Right forelimb (tissue), 1 donor: ENCODE measurements at regions not wholly inside any gene's neighbourhood (a gene's known extent, or its start where the extent isn't known, plus 50 kb on each side); places are given as distances from the start of the nearest gene placed in this dataset.

ENCODE experiments used
- DNase-seq: peaks from one replicate; pipeline ENCODE4 v3.0.0-alpha.2; 2018

DNA sequence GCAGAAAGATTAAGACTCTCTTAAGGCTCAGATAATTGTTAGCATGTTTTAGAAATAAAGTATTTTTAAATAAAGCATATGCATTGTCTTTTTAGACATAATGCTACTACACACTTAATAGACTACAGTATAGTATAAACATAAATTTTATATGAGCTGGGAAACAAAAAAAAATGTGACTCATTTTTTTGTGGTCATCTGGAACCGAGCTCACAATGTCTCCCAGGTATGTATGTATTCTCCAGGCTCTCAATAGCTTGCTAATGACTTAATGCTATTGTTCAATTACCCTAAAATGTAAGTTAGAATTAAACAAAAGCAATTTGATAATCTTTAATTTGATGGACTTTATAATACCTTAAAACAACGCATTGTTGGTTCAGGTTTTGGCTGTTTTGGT, 167.2 kb downstream of the NUP35 start:
- no peak for DNase-seq

DNA sequence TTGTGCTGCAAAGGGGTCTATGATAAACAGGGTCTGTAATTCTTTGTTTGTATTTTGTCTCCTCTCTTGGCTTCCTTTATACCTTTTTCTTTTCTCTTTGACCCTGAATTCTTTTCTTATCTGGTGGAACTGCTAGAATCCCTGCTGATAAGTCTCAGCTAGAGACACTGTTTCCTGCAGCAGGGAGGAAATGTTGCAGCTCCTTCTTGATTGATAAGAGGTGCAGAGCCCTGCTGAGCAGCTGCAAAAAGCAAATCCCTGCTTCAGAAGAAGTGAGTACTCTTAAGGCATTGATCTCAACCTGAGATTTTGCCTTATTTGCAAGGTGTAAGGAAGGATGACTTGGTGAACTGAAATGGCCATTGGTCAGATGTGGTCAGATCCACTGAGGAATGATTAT, 167.8 kb downstream of the NUP35 start:
- DNase-seq: no peak

DNA sequence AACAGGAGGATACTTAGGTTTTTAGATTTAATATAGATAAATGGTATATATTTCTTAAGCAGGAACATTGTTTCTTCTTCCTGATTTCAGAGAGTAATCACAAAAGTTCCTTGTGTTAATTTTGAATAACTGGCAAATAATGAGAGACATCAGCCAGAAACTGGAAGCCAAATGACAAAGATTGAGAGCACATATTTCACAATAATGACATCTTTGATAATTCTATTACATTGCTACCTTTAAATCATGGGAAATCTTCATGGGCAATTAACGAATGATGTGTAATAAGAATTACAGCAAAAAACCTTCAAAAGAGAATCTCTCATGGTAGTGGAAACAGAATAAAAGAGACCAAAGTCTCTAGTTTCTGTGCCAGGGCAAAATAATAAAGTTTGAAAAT, 215.1 kb downstream of the NUP35 start:
- no peak for DNase-seq

DNA sequence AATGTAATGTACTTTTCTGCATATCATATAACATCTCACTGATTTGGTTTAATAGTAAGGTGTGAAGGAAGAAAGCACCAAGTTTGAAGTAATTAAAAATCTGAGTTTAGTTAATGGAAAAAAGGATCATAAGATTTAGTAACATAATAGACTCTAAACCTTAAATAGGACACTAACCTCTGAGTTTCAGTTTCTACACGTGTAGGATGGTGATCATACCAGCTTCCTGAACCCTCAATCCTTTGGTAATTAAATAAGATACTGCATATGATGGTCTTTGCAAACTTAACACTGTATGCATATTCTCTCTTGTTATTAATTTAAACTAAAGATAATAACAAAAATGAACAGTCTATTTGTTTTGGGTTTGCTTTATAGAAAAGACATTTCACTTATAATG, 216.8 kb downstream of the NUP35 start:
- DNase-seq: no peak

DNA sequence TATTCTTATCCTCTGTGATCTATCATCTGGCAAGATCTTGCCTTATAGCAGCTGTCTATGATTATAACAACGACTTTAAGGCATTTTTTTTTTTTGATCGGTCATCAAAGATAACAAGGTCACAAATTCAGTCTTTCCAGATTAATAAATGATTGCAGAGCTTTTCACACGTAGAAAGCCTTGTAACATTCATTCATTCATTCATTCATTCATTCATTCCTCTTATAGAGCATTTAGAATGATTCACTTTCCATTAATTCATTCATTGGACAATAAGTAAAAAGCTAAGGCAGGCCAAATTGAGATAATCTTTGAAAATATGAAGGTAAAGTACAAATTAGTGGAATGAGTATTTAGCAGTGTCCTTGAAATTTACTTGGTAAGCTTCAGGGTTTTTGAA, 223.7 kb downstream of the NUP35 start:
- no peak for DNase-seq

DNA sequence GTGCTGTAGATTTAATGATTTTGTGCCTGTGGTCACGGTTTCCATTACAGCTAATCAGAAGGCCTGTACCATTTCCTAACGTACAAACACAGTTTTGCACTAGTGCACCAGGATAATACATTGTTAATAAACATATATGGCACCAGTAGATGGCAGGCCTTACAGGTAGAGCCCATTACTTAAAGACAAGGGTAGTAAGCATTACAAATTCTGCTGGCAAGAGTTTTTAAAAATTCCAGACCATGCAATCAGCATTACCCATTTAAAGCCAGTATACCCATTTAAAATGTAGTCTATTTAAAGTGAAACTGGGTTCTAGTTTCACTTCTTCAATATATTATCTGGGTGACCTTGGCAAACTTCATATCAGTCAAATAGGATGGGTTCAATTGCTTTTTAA, 224.2 kb downstream of the NUP35 start:
- DNase-seq: no peak

DNA sequence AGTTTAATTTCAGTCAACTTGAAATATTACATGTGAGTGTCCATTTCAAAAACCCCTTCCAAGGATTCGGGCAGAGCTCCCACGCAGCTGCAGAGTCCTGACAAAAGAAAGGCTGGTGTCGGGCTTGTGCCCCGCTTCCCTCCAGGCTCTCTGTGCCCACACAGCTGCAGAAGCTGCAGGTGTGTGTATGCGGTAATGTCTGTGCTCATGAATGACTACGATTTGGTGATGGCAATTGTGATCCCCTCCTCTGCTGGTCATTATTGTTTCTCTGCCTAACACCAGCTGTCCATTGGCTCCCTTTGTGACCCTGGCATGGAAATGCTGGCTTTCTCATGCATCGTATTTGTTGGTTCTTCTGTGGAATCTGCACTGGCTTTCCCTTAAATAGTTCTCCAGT, 224.8 kb downstream of the NUP35 start:
- no peak for DNase-seq

DNA sequence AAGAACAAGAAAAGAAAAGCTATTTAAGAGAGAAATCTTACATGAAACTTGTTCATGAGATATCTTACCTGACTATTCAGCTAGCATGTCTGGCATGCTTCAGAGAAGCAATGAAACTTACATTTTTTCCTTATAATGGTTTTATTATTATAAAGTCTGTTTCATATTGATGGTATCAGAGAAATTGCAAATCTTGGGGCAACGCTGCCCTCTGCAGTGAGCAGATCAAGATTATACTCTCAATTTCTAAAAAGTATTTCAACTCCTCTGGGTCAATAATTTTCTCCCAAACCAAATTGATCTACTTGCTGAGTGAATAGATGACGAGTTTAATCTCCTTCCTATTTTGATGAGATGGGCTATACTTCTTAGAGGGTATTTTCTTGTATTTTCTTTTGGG, 235.6 kb downstream of the NUP35 start:
- DNase-seq: no peak

DNA sequence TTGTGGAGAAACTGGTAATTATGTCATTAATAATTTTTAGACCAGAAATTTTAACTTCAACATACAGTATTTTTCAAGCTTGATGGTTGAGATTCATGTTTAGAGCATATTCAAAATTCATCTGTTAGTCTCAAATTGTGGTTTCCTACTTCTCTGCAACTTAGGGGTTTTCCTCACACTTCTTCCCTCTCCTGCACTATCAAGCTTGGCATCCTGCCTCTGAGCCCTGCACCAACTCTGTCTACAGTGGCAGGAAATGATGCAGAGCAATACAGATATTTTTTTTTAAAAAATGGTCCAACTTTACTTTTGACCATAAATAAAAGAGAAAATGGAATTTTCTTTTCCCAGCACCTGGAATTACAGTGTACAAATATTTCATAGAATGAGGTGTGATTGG, 247.3 kb downstream of the NUP35 start:
- no peak for DNase-seq

DNA sequence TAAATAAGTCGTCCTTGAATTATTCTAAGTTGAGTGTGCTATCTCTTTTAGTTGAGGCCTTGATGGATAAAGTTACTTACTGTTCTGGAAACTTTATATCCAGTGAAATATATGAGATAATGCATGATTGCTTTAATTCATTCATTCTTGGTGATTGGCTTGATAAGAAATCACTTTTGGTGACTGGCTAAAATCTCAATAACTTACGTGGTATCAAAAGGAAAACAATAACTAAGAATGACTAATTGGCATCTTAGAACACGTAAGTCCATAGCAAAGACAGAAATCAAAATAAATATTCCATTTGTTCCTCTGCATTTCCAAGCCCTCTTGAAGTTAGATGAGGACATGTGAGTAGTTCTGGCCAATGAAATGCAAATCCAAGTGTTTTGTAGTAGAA, 251.6 kb downstream of the NUP35 start:
- DNase-seq: no peak

DNA sequence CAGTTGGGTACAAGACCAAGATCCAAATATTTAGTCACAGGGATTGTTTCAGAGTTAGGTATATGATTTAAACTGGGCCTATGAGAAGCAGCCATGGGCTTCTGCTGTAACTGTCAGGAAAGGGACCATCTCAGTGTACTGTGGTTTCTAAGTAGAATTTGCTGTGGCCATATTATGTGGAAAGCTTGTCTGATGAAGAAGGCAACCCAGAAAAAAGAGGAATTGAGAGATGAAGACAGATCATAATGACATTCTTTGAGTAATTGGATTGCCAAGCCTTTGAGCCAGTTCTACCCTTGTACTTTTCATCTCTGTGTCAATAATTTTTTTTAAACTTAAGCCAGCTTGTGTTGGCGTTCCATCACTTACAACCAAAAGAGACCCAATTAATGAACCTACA, 259.6 kb downstream of the NUP35 start:
- DNase-seq: no peak

DNA sequence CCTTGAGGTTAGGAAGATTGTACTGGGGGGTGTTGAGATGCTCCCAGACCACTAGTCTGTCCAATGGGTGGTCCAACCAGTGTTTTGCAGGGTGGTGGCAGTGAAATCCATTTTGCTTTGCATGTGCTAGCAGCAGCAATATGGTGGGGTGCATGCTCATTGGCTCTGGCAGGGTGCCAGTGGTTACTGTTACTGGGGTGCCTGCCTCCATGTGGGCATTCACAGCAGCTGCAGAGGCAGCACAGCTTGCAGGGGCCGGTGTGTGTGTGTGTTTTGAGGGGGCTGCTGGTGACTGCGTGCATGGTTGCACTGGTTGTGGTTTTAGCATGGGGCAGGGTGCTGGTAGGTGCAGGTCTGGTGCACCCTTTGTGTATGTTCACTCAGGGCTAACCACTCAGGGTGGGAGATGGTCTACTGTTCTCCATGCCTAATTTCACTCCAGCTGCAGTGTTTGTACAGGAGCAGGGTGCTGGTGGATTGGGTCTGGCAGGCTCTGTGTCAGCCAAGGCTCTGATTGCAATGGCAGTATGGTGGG, 265.4 kb downstream of the NUP35 start:
- no peak for DNase-seq

DNA sequence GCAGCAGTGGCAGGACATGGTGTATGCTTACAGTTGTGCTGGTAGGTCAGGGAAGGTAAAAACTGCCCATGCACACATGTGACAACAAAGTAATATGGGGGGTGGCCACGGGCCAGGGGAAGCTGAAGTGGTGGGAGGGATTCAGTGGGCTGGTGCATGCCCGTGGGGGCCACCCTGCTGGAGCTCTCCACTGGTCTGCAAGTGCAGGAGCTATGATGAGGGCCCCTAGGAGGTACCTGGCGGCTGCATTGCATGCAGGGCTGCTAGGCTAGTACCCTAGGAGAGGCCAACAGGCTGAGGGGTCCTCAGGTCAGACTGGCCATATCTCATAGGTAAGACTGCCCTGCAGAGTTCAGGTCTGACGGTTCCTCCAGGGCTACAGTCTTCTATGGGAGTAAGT, 265.9 kb downstream of the NUP35 start:
- DNase-seq: no peak

DNA sequence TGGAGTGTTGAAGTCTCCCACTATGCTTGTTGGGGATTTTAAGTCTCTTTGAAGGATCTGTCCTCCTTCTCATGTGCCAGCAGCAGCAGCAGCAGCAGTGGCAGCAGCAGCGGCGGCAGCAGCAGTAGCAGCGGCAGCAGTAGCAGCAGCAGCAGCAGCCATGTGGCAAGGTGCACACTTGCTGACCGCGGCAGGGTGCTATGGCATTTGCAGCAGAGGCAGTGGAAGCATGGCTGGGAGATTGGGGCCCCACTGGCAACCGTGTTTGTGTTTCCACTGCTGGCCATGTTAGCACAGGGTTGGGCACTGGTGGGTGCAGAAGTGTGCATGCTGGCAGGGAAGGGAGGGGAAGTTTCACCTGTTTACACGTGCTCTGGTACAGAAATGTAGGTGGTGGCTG, 280.1 kb downstream of the NUP35 start:
- DNase-seq: no peak

DNA sequence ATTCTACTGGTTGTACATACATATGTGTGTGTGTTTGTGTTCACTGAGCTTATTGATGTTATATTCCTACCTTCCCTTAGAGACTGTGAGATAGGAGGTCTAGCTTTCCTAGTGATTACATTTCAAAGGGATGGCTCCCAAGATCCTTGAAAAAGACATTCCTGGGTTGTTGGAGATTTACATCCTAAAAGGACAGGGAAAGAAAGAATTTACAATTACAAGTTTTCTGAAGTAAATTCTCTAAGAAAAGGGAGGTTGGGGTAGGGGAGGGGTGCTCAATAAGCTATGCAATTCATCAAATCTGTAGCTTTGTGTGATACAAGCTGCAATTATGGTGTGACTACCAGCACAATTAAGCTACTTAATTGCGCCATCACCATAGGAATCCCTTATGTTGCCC, 284.3 kb downstream of the NUP35 start:
- no peak for DNase-seq

DNA sequence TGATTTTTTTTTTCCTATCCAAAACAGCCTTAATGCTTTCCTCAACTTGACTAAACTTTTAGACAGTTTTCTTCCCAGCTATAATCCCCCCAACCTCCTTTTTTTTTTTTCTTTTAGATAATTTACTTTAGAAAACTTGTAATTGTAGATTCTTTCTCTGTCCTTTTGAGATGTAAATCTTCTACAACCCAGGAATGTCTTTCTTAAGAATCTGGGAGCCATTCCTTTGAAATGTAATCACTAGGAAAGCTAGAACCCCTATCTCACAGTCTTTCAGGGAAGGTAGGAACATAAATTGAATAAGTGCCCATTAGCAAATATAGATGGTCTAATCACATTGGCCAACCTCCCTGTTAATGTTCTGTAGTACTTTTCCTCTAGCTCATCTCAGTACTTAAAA, 285.4 kb downstream of the NUP35 start:
- no peak for DNase-seq

DNA sequence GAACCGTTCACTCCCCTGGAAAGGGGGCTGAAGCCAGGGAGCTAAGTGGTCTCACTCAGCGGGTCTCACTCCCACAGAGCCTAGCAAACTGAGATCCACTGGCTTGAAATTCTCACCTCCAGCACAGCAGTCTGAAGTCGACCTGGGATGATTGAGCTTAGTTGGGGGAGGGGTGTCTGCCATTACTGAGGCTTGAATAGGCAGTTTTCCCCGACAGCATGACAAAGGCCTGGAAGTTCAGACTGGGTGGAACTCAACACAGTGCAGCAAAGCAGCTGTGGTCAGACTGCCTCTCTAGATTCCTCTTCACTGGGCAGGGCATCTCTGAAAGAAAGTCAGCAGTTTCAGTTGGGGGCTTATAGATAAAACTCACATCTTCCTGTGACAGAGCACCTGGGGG, 292.5 kb downstream of the NUP35 start:
- DNase-seq: no peak

DNA sequence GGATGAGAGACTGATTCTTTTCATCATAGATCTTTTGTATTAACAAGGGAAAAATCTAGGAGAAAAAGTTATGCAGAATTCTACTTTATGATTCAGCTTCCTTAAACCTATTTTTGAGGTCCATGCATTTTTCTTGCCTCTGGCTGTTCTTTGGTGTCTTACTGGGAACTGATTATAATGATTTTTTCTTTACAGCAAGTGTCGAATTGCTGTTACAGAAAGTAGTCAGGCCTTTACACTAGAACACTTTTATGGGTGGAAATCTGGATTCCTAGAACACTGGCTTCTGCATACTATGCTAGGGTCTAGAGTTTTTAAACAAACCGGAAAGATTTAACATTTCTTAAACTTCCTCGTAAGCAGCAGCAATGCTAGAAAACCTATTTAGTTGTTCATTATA, 302.6 kb downstream of the NUP35 start:
- DNase-seq: no peak

DNA sequence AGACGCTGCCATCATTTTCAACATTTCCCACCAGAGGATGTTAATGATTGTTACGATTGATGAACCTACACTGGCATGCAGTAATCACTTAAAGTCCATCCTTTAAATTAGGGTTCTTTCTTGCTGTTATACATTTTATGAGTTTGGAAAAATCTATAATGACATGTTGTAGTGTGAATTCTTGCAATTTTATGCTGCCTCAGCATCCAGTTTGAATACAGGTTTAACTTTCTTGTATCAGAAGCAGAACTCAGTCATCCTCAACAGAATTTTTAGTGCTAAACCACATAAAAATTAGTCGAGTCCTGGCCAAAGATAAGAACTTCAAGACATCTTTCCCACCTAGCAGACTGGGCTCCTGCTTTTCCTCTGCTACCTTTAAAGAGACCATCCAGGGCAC, 303.3 kb downstream of the NUP35 start:
- DNase-seq: no peak

DNA sequence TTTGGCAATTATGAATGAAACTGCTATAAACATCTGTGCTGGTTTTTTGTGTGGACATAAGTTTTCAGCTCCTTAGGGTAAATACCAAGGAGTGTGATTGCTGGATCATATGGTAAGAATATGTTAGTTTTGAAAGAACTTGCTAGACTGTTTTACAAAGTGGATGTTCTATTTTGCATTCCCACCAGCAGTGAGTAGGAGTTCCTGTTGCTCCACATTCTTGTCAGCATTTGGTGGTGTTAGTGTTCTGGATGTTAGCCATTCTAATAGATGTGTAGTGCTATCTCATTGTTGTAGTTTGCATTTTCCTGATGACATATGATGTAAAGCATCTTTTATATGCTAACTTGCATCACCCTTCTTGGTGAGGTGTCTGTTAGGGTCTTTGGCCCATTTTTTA, 304.6 kb downstream of the NUP35 start:
- DNase-seq: no peak

DNA sequence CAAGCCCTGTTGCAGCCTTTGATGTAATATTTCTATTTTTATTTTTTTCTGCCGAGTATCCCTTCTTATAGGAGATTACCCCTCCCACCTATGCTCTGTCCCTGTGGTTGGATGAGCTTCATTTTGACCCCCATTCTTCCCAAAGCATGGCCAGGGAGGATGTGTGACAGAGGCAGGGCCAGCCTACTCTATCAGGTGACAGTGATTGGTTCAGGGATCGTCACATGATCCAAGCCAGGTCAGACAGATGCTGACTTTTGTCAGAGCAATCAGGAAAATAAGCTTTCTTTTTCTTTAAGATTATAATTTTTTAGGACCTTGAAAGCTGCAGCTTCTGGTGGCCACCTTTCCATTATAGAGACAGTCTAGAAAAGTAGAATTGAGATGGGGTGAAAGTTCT, 314.3 kb downstream of the NUP35 start:
- DNase-seq: no peak

DNA sequence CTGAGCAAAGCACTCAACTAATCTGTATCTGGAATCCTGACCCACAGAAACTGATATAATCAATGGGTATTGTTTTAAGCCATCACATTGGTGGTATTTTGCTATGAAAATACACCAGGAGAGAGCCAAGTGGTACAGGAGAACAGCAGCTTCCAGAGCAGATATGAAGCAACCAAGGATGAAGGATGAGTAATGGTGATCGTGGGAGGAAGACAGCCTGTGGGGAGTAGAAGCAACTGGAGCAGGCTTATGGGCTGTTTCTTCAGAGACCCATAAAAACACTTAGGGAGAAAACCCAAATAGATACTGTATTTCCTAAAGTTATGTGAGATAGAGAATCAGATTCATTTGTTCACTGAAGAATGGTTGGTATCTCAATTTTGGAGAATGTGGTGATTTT, 330.8 kb downstream of the NUP35 start:
- DNase-seq: no peak

DNA sequence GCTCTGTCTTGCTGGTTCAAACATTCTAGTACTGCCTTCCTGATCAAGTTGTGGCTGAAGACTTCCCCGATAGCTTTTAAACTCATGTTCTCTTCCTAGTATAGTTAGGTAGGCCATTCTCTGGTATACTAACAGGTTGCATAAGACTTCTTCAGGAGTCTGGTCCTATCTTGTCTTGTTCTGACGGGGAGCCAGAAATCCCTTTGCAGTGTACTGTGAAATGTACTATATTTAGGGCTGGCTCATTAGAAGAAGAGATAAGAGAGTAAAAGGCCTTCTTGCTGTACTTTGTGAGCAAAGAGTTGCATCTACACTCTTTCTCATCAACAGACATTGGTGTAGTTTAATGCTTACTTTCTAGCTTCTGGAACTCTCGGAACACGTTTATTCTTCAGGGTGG, 331.9 kb downstream of the NUP35 start:
- DNase-seq: no peak

DNA sequence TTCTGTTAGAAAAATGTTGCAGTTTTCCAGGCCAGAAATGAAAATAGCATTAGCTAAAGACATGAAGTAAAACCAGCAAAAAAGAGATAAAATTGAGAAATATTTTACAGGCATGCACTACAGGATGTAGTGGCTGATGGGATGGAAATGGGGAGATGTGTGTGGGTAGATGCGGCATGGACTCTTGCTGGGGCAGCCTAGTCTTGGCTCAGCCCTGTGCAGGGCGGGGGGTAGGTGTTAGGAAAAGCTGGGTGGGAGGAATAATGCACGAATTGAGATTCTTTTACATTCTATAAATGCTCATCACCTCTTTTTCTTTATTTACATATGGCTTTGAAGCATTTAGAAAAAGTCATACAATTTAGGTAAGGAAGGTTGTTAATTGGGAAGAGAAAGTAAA, 334.2 kb downstream of the NUP35 start:
- DNase-seq: no peak

DNA sequence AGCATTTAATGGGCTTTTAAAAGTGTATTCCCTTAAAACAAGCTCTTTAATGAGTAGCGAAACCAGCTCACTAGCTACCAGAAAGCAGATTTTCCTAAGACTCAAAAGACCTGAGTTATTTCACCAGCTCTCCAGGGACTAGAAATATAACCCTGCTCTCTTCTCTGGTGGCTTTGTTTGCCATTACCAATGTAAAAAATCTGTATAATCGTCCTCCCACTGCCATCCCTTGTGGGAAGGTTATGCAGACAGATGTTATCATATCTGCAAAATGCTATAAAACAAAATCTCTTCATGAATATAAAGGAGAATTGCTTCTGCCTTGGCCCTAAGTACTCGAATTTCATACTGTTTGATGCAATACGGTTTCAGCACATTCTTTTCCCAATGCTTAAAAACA, 335.2 kb downstream of the NUP35 start:
- no peak for DNase-seq

DNA sequence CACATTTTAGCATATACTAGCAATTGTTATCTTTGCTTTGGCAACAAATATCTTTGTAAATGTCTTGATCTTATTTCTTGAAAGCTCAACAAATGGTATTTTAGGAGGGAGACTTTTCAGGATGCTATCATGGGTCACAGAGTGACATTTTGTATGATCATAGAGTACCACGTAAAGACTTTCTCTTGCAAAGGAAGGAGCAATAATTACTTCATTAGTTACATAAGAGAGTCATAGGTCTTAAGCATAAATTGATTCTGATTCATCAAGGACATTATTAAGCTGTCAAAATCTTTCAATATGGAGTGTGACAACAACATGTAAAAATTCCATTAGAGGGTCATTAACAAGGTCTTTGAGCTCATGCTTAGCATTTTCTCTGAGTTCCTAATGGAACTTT, 339.6 kb downstream of the NUP35 start:
- no peak for DNase-seq
